ENCODE measurements at regions not wholly inside any gene's neighbourhood (a gene's known extent, or its start where the extent isn't known, plus 50 kb on each side); places are given as distances from the start of the nearest gene placed in this dataset.

GRCh38 chr4:19171832-19172231 is 1079.9 kb upstream of the SLIT2 start:
- Histone ChIP-seq H3F3A (replicated peaks; ENCODE audit: insufficient read depth) (no peaks in the 10 kb centered on the region), H3K36me3 (replicated peaks in 1 of 2; ENCODE audit: control insufficient read depth in 1 of 2, insufficient read depth in 2 of 2, low read length in 1 of 2) (no peaks in the 10 kb centered on the region), H3K4me2 (no peak overlapping the region), H3K79me2 (ENCODE audit: insufficient read depth) (no peaks in the 10 kb centered on the region), H3K4me1 (ENCODE audit: control insufficient read depth in 1 of 2, insufficient read depth in 2 of 2, low read depth in 1 of 2, low read length in 1 of 2) (no peaks in the 10 kb centered on the region; a peak in 1 of 4 replicates), H3K27me3 (ENCODE audit: insufficient read depth) (no peaks in the 10 kb centered on the region), H3K9ac (no peak overlapping the region), H3K9me3 (no peaks in the 10 kb centered on the region), H3K9me2 (no peaks in the 10 kb centered on the region), H4K20me1 (ENCODE audit: insufficient read depth) (no peaks in the 10 kb centered on the region), H2AFZ (ENCODE audit: low read depth) (no peak overlapping the region), H3K4me3 (ENCODE audit: low read depth in 2 of 2, low read length in 1 of 2) (no peak overlapping the region), H3K27ac (ENCODE audit: low read depth in 2 of 2, low read length in 1 of 2) (no peak overlapping the region)
- DNase-seq, result no peak
- CTCF ChIA-PET, result no interaction called here
- TF ChIP-seq FOSL2 (IDR thresholded peaks at IDR 0.05; ENCODE audit: borderline replicate concordance, low read depth), result no peak
- TF ChIP-seq, protein P1, sequence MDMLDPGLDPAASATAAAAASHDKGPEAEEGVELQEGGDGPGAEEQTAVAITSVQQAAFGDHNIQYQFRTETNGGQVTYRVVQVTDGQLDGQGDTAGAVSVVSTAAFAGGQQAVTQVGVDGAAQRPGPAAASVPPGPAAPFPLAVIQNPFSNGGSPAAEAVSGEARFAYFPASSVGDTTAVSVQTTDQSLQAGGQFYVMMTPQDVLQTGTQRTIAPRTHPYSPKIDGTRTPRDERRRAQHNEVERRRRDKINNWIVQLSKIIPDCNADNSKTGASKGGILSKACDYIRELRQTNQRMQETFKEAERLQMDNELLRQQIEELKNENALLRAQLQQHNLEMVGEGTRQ (IDR thresholded peaks at IDR 0.05; ENCODE audit: borderline replicate concordance, low read depth, low read length), result no peak
- TF ChIP-seq POLR2AphosphoS5 (IDR thresholded peaks at IDR 0.05; ENCODE audit: low read depth, low read length), result no peak
- no peak for TF ChIP-seq TCF12 (IDR thresholded peaks at IDR 0.05)
- TF ChIP-seq, protein P2, sequence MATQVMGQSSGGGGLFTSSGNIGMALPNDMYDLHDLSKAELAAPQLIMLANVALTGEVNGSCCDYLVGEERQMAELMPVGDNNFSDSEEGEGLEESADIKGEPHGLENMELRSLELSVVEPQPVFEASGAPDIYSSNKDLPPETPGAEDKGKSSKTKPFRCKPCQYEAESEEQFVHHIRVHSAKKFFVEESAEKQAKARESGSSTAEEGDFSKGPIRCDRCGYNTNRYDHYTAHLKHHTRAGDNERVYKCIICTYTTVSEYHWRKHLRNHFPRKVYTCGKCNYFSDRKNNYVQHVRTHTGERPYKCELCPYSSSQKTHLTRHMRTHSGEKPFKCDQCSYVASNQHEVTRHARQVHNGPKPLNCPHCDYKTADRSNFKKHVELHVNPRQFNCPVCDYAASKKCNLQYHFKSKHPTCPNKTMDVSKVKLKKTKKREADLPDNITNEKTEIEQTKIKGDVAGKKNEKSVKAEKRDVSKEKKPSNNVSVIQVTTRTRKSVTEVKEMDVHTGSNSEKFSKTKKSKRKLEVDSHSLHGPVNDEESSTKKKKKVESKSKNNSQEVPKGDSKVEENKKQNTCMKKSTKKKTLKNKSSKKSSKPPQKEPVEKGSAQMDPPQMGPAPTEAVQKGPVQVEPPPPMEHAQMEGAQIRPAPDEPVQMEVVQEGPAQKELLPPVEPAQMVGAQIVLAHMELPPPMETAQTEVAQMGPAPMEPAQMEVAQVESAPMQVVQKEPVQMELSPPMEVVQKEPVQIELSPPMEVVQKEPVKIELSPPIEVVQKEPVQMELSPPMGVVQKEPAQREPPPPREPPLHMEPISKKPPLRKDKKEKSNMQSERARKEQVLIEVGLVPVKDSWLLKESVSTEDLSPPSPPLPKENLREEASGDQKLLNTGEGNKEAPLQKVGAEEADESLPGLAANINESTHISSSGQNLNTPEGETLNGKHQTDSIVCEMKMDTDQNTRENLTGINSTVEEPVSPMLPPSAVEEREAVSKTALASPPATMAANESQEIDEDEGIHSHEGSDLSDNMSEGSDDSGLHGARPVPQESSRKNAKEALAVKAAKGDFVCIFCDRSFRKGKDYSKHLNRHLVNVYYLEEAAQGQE (IDR thresholded peaks at IDR 0.05; ENCODE audit: low read depth, low read length), result no peak
- TF ChIP-seq IRF3 (IDR thresholded peaks at IDR 0.05; ENCODE audit: low read depth, low read length), result no peak
- no peak for TF ChIP-seq EZH2phosphoT487 (IDR thresholded peaks at IDR 0.05; ENCODE audit: borderline replicate concordance, low read depth)
- POLR2A ChIA-PET, result no interaction called here

DNA sequence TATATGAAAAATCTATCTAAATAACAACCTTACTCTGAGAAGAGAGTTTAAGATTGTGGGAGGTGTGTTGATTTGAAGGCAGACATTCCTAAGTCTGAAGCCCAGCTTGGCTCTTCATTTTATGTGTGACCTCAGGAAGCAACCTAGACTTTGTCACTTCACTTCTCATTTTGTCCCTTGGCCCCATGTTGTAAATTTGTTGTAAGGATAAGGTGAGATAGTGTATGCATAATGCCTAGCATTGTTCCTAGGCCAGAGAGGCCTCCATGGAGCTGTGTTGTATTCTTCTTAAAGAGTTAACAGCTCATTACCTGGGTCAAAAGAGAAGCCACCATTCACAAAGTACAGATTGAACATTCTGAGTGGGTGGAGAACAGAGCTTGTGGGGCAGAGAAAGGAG is 1084.4 kb upstream of the SLIT2 start:
- Histone ChIP-seq H3K27me3 (ENCODE audit: insufficient read depth) (no peaks in the 10 kb centered on the region), H3K9me2 (no peaks in the 10 kb centered on the region), H3K79me2 (ENCODE audit: insufficient read depth) (no peaks in the 10 kb centered on the region), H3K9me3 (no peaks in the 10 kb centered on the region), H4K20me1 (ENCODE audit: insufficient read depth) (no peaks in the 10 kb centered on the region), H3K4me3 (ENCODE audit: low read depth in 2 of 2, low read length in 1 of 2) (no peak overlapping the region), H3K36me3 (replicated peaks in 1 of 2; ENCODE audit: control insufficient read depth in 1 of 2, insufficient read depth in 2 of 2, low read length in 1 of 2) (no peaks in the 10 kb centered on the region), H3K9ac (no peak overlapping the region), H3K27ac (ENCODE audit: low read depth in 2 of 2, low read length in 1 of 2) (no peak overlapping the region), H2AFZ (ENCODE audit: low read depth) (no peak overlapping the region), H3K4me2 (no peak overlapping the region), H3K4me1 (ENCODE audit: control insufficient read depth in 1 of 2, insufficient read depth in 2 of 2, low read depth in 1 of 2, low read length in 1 of 2) (no peaks in the 10 kb centered on the region; a peak in 1 of 4 replicates), H3F3A (replicated peaks; ENCODE audit: insufficient read depth) (no peaks in the 10 kb centered on the region)
- ChIA-PET CTCF (interaction anchor here (0.9 to 1.6 kb wide), 2 partner anchors 22 to 471 kb away, joined by 3 to 6 read pairs; no protein-coding TSS in a partner anchor), POLR2A (no interaction called here)
- no peak for DNase-seq
- TF ChIP-seq, protein P3, sequence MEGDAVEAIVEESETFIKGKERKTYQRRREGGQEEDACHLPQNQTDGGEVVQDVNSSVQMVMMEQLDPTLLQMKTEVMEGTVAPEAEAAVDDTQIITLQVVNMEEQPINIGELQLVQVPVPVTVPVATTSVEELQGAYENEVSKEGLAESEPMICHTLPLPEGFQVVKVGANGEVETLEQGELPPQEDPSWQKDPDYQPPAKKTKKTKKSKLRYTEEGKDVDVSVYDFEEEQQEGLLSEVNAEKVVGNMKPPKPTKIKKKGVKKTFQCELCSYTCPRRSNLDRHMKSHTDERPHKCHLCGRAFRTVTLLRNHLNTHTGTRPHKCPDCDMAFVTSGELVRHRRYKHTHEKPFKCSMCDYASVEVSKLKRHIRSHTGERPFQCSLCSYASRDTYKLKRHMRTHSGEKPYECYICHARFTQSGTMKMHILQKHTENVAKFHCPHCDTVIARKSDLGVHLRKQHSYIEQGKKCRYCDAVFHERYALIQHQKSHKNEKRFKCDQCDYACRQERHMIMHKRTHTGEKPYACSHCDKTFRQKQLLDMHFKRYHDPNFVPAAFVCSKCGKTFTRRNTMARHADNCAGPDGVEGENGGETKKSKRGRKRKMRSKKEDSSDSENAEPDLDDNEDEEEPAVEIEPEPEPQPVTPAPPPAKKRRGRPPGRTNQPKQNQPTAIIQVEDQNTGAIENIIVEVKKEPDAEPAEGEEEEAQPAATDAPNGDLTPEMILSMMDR (IDR thresholded peaks at IDR 0.05), result no peak
- no peak for TF ChIP-seq RCOR1 (IDR thresholded peaks at IDR 0.05; ENCODE audit: low read length)
- TF ChIP-seq, protein P4, sequence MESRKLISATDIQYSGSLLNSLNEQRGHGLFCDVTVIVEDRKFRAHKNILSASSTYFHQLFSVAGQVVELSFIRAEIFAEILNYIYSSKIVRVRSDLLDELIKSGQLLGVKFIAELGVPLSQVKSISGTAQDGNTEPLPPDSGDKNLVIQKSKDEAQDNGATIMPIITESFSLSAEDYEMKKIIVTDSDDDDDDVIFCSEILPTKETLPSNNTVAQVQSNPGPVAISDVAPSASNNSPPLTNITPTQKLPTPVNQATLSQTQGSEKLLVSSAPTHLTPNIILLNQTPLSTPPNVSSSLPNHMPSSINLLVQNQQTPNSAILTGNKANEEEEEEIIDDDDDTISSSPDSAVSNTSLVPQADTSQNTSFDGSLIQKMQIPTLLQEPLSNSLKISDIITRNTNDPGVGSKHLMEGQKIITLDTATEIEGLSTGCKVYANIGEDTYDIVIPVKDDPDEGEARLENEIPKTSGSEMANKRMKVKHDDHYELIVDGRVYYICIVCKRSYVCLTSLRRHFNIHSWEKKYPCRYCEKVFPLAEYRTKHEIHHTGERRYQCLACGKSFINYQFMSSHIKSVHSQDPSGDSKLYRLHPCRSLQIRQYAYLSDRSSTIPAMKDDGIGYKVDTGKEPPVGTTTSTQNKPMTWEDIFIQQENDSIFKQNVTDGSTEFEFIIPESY (IDR thresholded peaks at IDR 0.05; ENCODE audit: borderline replicate concordance, low read depth), result no peak
- TF ChIP-seq GATA2 (CRISPR knock-in tag; IDR thresholded peaks at IDR 0.05), result no peak
- TF ChIP-seq POLR2AphosphoS5 (IDR thresholded peaks at IDR 0.05; ENCODE audit: low read depth, low read length), result no peak
- no peak for TF ChIP-seq YY1 (IDR thresholded peaks at IDR 0.05; ENCODE audit: low read depth)
- no peak for TF ChIP-seq NFIC (IDR thresholded peaks at IDR 0.05; ENCODE audit: borderline replicate concordance)
- TF ChIP-seq TAF1 (IDR thresholded peaks at IDR 0.05; ENCODE audit: borderline replicate concordance, low read depth, low read length), result no peak

Measured in SK-N-SH (cell line).